KMS-11 (cell line): ENCODE measurements at regions not wholly inside any gene's neighbourhood (a gene's known extent, or its start where the extent isn't known, plus 50 kb on each side); places are given as distances from the start of the nearest gene placed in this dataset.
A peak's percentile ranks its signal among the peaks of the same experiment; 100 is the strongest.

Source experiments
- H2AFZ ChIP-seq: fragments of 200-600 bp; sonication (generic); 2 replicates; pipeline ENCODE4 v1.6.1; 2016; ENCODE audit warnings: antibody characterized with exemption, mixed run types, low read depth
- H3K27ac ChIP-seq: fragments of 200-600 bp; sonication (generic); 2 replicates; pipeline ENCODE4 v1.6.1; 2016; ENCODE audit warnings: mild to moderate bottlenecking, mixed run types
- H3K27me3 ChIP-seq: fragments of 200-600 bp; sonication (generic); 2 replicates; pipeline ENCODE4 v1.6.1; 2017; ENCODE audit warnings: mild to moderate bottlenecking, low read depth, mixed run types, moderate library complexity; ENCODE audit not compliant: insufficient read depth
- H3K36me3 ChIP-seq: fragments of 200-600 bp; sonication (generic); 2 replicates; pipeline ENCODE4 v1.6.1; 2017; ENCODE audit warnings: mild to moderate bottlenecking, mixed run types; ENCODE audit not compliant: insufficient read depth
- H3K4me1 ChIP-seq: fragments of 200-600 bp; sonication (generic); 2 replicates; pipeline ENCODE4 v1.6.1; 2016; ENCODE audit warnings: mild to moderate bottlenecking, low read depth, mixed run types; ENCODE audit not compliant: poor library complexity, severe bottlenecking
- H3K4me2 ChIP-seq: fragments of 200-600 bp; sonication (generic); 2 replicates; pipeline ENCODE4 v1.7.0; 2016; ENCODE audit warnings: mild to moderate bottlenecking, mixed run types
- H3K4me3 ChIP-seq: fragments of 200-600 bp; sonication (generic); IDR thresholded peaks from 2 replicates; pipeline ENCODE4 v1.6.1; 2017; ENCODE audit warnings: low read depth, low read length, mixed read lengths; ENCODE audit not compliant: insufficient read depth
- H3K79me2 ChIP-seq: fragments of 200-600 bp; sonication (generic); 2 replicates; pipeline ENCODE4 v1.6.1; 2016; ENCODE audit warnings: low read depth, mixed run types; ENCODE audit not compliant: insufficient read depth
- H3K9ac ChIP-seq: fragments of 200-600 bp; sonication (generic); 2 replicates; pipeline ENCODE4 v1.6.1; 2016; ENCODE audit warnings: mild to moderate bottlenecking, mixed run types
- H4K20me1 ChIP-seq: fragments of 200-600 bp; sonication (generic); 2 replicates; pipeline ENCODE4 v1.6.1; 2016; ENCODE audit warnings: mild to moderate bottlenecking, mixed run types; ENCODE audit not compliant: insufficient read depth
- CTCF ChIP-seq: fragments of 200-600 bp; sonication (generic); conservative IDR thresholded peaks from 2 replicates; pipeline ENCODE4 v1.6.1; 2017; ENCODE audit warnings: low read depth, mild to moderate bottlenecking, antibody characterized with exemption, low read length, moderate library complexity, mixed read lengths

GRCh38 chr4:18247189-18247588, 225.6 kb upstream of the LCORL start:
- H3K27me3 ChIP-seq = no peaks in the 10 kb centered on the region
- no peak overlapping the region for H3K4me3 ChIP-seq
- no peaks in the 10 kb centered on the region for H3K36me3 ChIP-seq
- H3K9ac ChIP-seq = no peak overlapping the region
- H3K4me2 ChIP-seq = peak overlapping the region; percentile 57
- peaks cover 75% of the 10 kb centered on the region for H3K4me1 ChIP-seq
- 0 out of 2 replicates have a peak overlapping the region, but pooled peaks have one; percentile 10 for H2AFZ ChIP-seq
- no peaks in the 10 kb centered on the region for H3K79me2 ChIP-seq
- no peak overlapping the region for H3K27ac ChIP-seq
- TF ChIP-seq CTCF = no peak
- H4K20me1 ChIP-seq = no peaks in the 10 kb centered on the region

- Histone ChIP-seq H3K4me3 (no peak overlapping the region), H4K20me1 (no peaks in the 10 kb centered on the region), H3K27me3 (no peaks in the 10 kb centered on the region), H3K4me1 (peaks cover 36% of the 10 kb centered on the region), H3K79me2 (no peaks in the 10 kb centered on the region), H3K36me3 (no peaks in the 10 kb centered on the region), H2AFZ (no peak overlapping the region), H3K27ac (no peak overlapping the region), H3K4me2 (no peak overlapping the region), H3K9ac (no peak overlapping the region)
- TF ChIP-seq CTCF = no peak
Measured at GRCh38 chr4:18242919-18243693, 221.6 kb upstream of the LCORL start.

GRCh38 chr4:18241727-18242126, 220.2 kb upstream of the LCORL start:
- H3K9ac ChIP-seq = no peak overlapping the region
- H3K4me3 ChIP-seq = no peak overlapping the region
- H3K79me2 ChIP-seq = no peaks in the 10 kb centered on the region
- H2AFZ ChIP-seq = no peak overlapping the region
- no peak overlapping the region for H3K27ac ChIP-seq
- no peak for TF ChIP-seq CTCF
- no peaks in the 10 kb centered on the region for H3K36me3 ChIP-seq
- peaks cover 22% of the 10 kb centered on the region for H3K4me1 ChIP-seq
- H3K27me3 ChIP-seq = no peaks in the 10 kb centered on the region
- H3K4me2 ChIP-seq = no peak overlapping the region
- H4K20me1 ChIP-seq = no peaks in the 10 kb centered on the region

GRCh38 chr4:18234108-18234507, 212.6 kb upstream of the LCORL start:
- Histone ChIP-seq H4K20me1 (no peaks in the 10 kb centered on the region), H3K79me2 (no peaks in the 10 kb centered on the region), H3K36me3 (no peaks in the 10 kb centered on the region), H3K9ac (no peak overlapping the region), H3K27ac (no peak overlapping the region), H3K4me3 (no peak overlapping the region), H3K4me2 (no peak overlapping the region), H2AFZ (no peak overlapping the region), H3K4me1 (no peaks in the 10 kb centered on the region), H3K27me3 (no peaks in the 10 kb centered on the region)
- TF ChIP-seq CTCF = no peak
